ENCODE measurements at regions not wholly inside any gene's neighbourhood (a gene's known extent, or its start where the extent isn't known, plus 50 kb on each side); places are given as distances from the start of the nearest gene placed in this dataset.

DNA sequence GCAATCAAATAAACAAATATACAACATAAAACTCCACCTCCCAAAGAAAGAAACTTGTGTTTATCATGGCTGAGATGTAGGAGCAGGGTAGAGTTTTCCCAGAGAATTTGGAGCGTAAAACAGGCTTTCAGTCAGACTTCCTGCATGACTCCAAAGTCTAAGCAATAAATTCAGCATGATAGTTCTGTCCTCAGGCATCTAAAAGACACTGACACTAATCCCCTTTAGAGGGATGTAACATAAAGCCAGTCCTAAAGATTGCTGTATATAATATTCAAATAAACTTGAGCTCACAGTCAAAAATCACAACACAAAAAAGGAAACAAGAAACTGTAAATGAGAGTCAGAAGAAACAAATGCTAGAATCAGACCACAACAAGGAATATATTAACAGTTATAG is 234.4 kb downstream of the CENPW start:
- TF ChIP-seq, protein P1, sequence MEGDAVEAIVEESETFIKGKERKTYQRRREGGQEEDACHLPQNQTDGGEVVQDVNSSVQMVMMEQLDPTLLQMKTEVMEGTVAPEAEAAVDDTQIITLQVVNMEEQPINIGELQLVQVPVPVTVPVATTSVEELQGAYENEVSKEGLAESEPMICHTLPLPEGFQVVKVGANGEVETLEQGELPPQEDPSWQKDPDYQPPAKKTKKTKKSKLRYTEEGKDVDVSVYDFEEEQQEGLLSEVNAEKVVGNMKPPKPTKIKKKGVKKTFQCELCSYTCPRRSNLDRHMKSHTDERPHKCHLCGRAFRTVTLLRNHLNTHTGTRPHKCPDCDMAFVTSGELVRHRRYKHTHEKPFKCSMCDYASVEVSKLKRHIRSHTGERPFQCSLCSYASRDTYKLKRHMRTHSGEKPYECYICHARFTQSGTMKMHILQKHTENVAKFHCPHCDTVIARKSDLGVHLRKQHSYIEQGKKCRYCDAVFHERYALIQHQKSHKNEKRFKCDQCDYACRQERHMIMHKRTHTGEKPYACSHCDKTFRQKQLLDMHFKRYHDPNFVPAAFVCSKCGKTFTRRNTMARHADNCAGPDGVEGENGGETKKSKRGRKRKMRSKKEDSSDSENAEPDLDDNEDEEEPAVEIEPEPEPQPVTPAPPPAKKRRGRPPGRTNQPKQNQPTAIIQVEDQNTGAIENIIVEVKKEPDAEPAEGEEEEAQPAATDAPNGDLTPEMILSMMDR (IDR thresholded peaks at IDR 0.05; ENCODE audit: low read depth, low read length, missing control alignments) = no peak
- no peak for DNase-seq (ENCODE audit: low read depth)
- H3K4me3 ChIP-seq (ENCODE audit: low read depth, low read length) = no peak overlapping the region

DNA sequence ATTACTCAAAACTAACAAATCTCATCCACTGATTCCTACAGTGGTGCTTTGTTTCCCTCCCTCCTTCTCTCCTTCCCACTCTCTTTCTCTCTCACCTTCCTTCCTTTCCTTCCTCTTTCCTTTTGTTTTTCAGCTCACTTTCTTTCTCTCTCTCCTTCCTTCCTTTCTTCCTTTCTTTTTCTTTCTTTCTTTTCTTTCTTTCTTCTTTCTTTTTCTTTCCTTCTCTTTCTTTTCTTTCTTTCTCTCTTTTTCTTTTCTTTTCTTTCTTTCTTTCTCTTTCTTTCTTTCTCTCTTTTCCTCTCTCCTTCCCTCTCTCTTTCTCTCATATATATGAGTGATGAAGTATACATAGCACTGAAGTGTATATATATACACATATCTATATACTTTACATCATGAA is 241.4 kb downstream of the CENPW start:
- TF ChIP-seq, protein P1 (IDR thresholded peaks at IDR 0.05; ENCODE audit: low read depth, low read length, missing control alignments) = no peak
- DNase-seq (ENCODE audit: low read depth) = no peak
- H3K4me3 ChIP-seq (ENCODE audit: low read depth, low read length) = no peak overlapping the region

DNA sequence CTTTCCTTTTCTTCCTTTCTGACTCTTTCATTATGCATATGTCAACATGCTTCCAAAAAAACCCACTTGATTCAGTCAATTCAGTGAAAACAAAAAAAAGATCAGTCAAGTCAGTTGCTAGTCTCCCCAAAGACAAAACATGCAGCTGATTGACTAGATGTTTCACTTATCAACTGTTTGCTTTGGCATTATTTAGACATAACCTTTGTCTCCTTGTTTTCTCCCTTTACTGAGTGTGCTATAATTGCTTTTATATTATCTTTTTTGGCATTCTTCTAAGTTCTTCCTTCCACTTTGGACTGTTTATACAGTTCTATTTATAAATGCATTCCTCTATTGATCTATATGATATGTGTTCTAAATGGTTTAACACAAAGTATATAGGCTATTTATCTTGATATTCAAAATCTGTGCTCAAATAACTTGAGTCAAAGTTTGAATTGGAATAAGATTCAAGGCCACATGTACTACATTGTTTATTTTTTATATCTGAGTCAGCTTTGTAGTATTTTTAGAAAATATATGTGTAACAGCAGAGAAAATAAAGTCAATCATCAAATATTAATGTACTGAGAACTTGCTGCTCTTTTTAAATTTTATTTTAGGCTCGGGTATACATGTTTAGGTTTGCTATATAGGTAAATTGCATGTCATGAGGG is 260.5 kb downstream of the CENPW start:
- DNase-seq (ENCODE audit: low read depth) = no peak
- no peak overlapping the region for H3K4me3 ChIP-seq (ENCODE audit: low read depth, low read length)
- TF ChIP-seq, protein P1 (IDR thresholded peaks at IDR 0.05; ENCODE audit: low read depth, low read length, missing control alignments) = no peak

DNA sequence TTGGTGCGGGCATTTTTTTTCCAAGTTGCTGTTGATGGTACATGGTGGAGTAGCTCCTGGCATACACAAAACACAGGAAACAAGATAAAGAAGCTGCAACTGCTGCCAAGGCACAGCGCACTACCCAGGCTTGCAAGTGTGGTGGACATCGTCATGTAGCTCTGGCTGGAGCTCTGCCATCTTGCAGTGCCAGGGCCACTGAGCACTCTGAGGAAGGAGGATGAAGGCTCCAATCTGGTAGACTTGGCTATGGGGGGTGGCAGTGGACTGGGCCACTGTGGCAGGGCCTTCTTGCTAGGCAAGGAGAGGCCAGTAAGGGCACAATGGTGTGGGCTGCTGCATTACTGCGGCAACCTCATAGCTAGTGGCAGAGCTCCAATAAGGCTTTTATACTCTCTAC is 263.5 kb downstream of the CENPW start:
- H3K4me3 ChIP-seq (ENCODE audit: low read depth, low read length) = no peak overlapping the region
- TF ChIP-seq, protein P1 (IDR thresholded peaks at IDR 0.05; ENCODE audit: low read depth, low read length, missing control alignments) = no peak
- DNase-seq (ENCODE audit: low read depth) = no peak

DNA sequence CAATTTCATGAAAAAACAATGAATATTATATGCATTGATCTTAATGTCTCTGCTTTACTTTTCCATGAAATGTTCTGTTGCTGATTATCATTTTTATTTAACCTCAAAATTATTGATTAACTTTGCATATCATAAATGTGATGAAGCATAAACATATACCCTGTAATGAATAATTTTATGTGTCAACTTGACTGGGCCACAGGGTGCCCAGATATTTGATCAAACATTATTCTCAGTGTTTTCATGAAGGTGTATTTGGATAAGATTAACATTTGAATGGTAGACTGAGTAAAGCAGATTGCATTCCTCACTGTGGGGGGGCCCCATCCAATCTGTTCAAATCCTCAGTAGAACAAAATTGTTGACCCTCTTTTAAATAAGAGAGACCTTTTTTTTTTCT is 265.2 kb downstream of the CENPW start:
- H3K4me3 ChIP-seq (ENCODE audit: low read depth, low read length) = no peak overlapping the region
- TF ChIP-seq, protein P1 (IDR thresholded peaks at IDR 0.05; ENCODE audit: low read depth, low read length, missing control alignments) = no peak
- no peak for DNase-seq (ENCODE audit: low read depth)

DNA sequence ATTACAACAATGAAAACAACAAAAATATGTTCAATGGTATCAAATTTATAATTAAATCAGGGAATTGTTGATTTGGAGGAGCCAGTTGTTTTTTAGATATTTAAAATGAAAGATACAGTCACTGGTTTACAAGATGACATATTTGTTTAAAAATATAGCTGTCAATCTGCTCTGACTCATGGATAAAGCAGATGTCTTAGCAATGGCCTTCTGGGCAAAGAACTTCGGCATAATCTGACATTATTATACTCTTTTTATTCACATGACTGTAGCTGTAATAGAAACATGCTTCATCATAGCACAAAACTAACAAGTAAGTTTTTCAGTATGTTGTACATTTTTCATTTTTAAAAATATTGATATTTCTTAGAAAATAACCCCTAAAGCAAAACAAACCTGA is 267.4 kb downstream of the CENPW start:
- TF ChIP-seq, protein P1 (IDR thresholded peaks at IDR 0.05; ENCODE audit: low read depth, low read length, missing control alignments) = no peak

DNA sequence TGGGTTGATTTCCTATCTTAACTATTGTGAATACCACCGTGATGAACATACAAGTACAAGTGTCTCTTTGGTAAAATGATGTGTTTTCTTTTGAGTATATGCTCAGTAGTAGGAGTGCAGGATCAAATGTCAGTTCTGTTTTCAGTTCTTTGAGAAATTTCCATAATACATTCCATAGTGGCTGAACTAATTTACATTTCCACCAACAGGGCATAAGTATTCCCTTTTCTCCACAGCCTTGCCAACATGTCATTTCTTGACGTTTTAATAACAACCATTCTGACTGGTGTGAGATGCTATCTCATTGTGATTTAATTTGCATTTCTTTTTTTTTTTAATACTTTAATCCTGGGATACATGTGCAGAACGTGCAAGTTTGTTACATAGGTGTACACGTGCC is 268.8 kb downstream of the CENPW start:
- no peak overlapping the region for H3K4me3 ChIP-seq (ENCODE audit: low read depth, low read length)
- DNase-seq (ENCODE audit: low read depth) = no peak
- TF ChIP-seq, protein P1 (IDR thresholded peaks at IDR 0.05; ENCODE audit: low read depth, low read length, missing control alignments) = no peak

More for the DNA sequence above, 267.4 kb downstream of the CENPW start:
- H3K4me3 ChIP-seq (ENCODE audit: low read depth, low read length) = no peak overlapping the region
- no peak for DNase-seq (ENCODE audit: low read depth)

Measured in GM12864 (cell line).